ENCODE measurements at regions not wholly inside any gene's neighbourhood (a gene's known extent, or its start where the extent isn't known, plus 50 kb on each side); places are given as distances from the start of the nearest gene placed in this dataset.

DNA sequence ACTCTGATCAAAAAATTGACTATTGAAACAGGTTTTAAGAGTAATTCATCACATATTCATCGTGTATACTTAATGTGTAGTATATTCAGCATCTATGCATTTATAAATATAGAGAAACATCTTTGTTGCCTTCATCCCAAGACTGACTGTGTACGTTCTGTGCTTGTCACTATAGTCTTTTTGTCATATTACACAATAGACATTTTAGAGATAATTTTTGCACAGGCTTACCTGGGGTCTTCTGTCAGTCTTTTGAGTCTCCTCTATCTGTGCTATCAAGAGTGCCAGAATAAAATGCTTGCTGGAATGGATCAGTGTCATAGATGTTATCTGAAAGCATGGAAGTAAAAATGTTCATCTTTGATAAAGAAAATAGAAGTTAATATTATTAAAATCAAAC lies 1047.7 kb upstream of the NRXN1 start:
- TF ChIP-seq POLR2A (IDR thresholded peaks at IDR 0.05; ENCODE audit: low read depth, low read length): no peak
- no peak for TF ChIP-seq TAF1 (IDR thresholded peaks at IDR 0.05; ENCODE audit: low read depth, low read length)
- TF ChIP-seq POLR2AphosphoS5 (IDR thresholded peaks at IDR 0.05; ENCODE audit: low read depth, low read length): no peak
- TF ChIP-seq SPI1 (IDR thresholded peaks at IDR 0.05; ENCODE audit: low read depth, low read length): no peak
- no peak for TF ChIP-seq POU2F2 (IDR thresholded peaks at IDR 0.05; ENCODE audit: low read depth, low read length)
- TF ChIP-seq PAX5 (IDR thresholded peaks at IDR 0.05; ENCODE audit: insufficient read depth, low read length, severe bottlenecking): no peak

Data from GM12891 (cell line).